GM19468 (cell line): ENCODE measurements at regions not wholly inside any gene's neighbourhood (a gene's known extent, or its start where the extent isn't known, plus 50 kb on each side); places are given as distances from the start of the nearest gene placed in this dataset.
"Not testable (repeated sequence)": the region's sequence is repeated elsewhere in the genome, so short reads cannot be mapped to it uniquely, and the experiment has no call there.

Source experiments
- ATAC-seq: cut with Tn5 transposase; IDR thresholded peaks from one replicate; pipeline ENCODE4 v1.9.1; 2021; ENCODE audit warnings: mild to moderate bottlenecking, moderate library complexity, moderate number of reproducible peaks; ENCODE audit not compliant: unreplicated experiment; ENCODE audit errors: extremely low read depth

GRCh38 chr17:71084219-71084618, 914.9 kb downstream of the KCNJ2 start:
- no peak for ATAC-seq

- ATAC-seq: no peak
Measured at GRCh38 chr17:71084838-71085237, 915.5 kb downstream of the KCNJ2 start.

- ATAC-seq: no peak
Measured at GRCh38 chr17:71085238-71086033, 916.1 kb downstream of the KCNJ2 start.

GRCh38 chr17:71089431-71089830, 920.1 kb downstream of the KCNJ2 start:
- ATAC-seq: no peak

- no peak for ATAC-seq
Measured at GRCh38 chr17:71098071-71098470, 928.7 kb downstream of the KCNJ2 start.

GRCh38 chr17:71099003-71099714, 929.8 kb downstream of the KCNJ2 start:
- no peak for ATAC-seq

- ATAC-seq: no peak
Measured at GRCh38 chr17:71102777-71103176, 933.4 kb downstream of the KCNJ2 start.

GRCh38 chr17:71104225-71104624, 934.9 kb downstream of the KCNJ2 start:
- no peak for ATAC-seq

- ATAC-seq: not testable (repeated sequence)
Measured at GRCh38 chr17:71106056-71106455, 936.7 kb downstream of the KCNJ2 start.

GRCh38 chr17:71107136-71107535, 937.8 kb downstream of the KCNJ2 start:
- no peak for ATAC-seq

GRCh38 chr17:71109697-71110096, 940.4 kb downstream of the KCNJ2 start:
- ATAC-seq: no peak

GRCh38 chr17:71110326-71110725, 941.0 kb downstream of the KCNJ2 start:
- no peak for ATAC-seq

GRCh38 chr17:71111460-71111859, 942.1 kb downstream of the KCNJ2 start:
- no peak for ATAC-seq

- ATAC-seq: no peak
Measured at GRCh38 chr17:71111934-71112333, 942.6 kb downstream of the KCNJ2 start.

- ATAC-seq: no peak
Measured at GRCh38 chr17:71113347-71113746, 944.0 kb downstream of the KCNJ2 start.

- ATAC-seq: no peak
Measured at GRCh38 chr17:71114911-71115668, 945.8 kb downstream of the KCNJ2 start.

GRCh38 chr17:71115669-71115972, 946.3 kb downstream of the KCNJ2 start:
- ATAC-seq: no peak

GRCh38 chr17:71117466-71117865, 948.1 kb downstream of the KCNJ2 start:
- no peak for ATAC-seq

GRCh38 chr17:71118039-71118438, 948.7 kb downstream of the KCNJ2 start:
- no peak for ATAC-seq

- no peak for ATAC-seq
Measured at GRCh38 chr17:71127416-71127815, 958.1 kb downstream of the KCNJ2 start.

GRCh38 chr17:71142333-71142732, 973.0 kb downstream of the KCNJ2 start:
- no peak for ATAC-seq
